ENCODE measurements at regions not wholly inside any gene's neighbourhood (a gene's known extent, or its start where the extent isn't known, plus 50 kb on each side); places are given as distances from the start of the nearest gene placed in this dataset.

DNA sequence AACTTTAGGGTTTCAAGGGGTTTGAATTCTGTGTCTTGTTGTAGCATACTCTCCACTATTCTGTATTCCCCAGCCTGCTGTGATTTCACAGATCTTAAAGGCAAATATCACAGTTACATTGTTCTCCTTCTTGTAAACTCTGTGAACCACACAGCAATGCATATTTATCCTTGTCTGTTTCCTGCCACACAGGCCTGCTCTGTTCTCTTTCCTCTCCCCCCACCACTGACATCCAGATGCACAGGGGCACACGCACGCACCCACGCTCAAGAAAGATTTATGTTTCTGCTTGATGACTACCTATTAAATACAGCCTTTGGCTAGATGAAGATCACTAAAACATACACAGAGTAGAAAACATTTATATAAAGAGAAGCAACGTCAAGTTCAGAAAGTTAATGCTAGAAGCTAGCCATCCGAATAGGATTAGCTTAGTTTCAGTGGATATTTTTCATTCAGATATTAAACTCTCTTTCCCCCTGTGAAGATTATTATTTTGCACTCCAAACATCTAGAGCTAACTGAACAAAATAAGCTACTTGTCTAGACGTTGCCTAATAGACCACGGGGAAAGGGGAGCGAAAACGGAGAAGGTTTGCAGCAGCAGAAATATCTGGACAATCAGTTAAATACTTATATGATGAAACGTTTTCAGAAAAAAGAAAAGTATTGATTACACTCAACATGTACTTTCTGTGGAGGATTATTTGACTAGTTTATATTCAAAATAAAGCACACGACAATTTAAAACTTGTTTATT lies 193.1 kb upstream of the SEMA3C start:
- Histone ChIP-seq H3K9me3 (ENCODE audit: low read depth) (no peaks in the 10 kb centered on the region), H3K9ac (no peak overlapping the region), H3K79me2 (ENCODE audit: insufficient read depth) (no peaks in the 10 kb centered on the region), H3K4me3 (no peak overlapping the region), H3K27me3 (replicated peaks; ENCODE audit: insufficient read depth) (no peaks in the 10 kb centered on the region), H3F3A (ENCODE audit: insufficient read depth) (peaks cover 16% of the 10 kb centered on the region; the same call in 1 of the 2 replicates), H3K4me1 (ENCODE audit: insufficient read depth) (peaks cover 41% of the 10 kb centered on the region), H4K20me1 (ENCODE audit: insufficient read depth) (no peaks in the 10 kb centered on the region), H2AFZ (peak overlapping the region; percentile 51), H3K27ac (peak overlapping the region; percentile 21; the same call in 1 of the 2 replicates), H3K9me2 (ENCODE audit: insufficient read depth) (no peaks in the 10 kb centered on the region; the same call in 1 of the 2 replicates), H3K36me3 (ENCODE audit: low read depth) (no peaks in the 10 kb centered on the region), H3K4me2 (ENCODE audit: unreplicated experiment) (peak overlapping the region; percentile 46)
- 78 to 81% methylated on average over 11 of the region's 11 CpGs for WGBS, 2 experiments (ENCODE audit: low coverage in 1 of 2, low lambda C conversion rate in 2 of 2, missing lambda C conversion rate in 2 of 2)
- no peak for TF ChIP-seq EZH2phosphoT487 (IDR thresholded peaks at IDR 0.05; ENCODE audit: insufficient read depth, low read depth)
- TF ChIP-seq EZH2 (IDR thresholded peaks at IDR 0.05; ENCODE audit: insufficient read depth, poor library complexity, severe bottlenecking) = no peak
- peak; percentile 1 for DNase-seq
- in situ Hi-C loops (cut with MboI) = no loop called here

DNA sequence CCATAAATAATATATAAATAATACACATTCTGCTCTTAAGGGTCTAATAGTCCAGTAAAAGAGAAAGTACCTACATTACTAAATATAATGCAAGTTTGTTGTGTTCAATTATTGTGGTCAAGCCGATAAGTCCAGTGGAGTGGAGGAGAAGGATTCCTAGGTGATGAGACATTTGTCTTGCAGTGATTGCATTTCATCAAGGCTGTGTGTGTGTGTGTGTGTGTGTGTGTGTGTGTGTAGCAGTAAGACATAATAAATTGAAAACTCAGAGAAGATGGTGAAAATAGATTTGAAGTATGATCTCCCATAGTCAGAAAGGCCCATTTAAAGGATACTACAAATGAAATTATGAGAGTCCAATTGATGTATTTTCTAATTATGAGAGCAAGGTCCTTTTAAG lies 192.5 kb upstream of the SEMA3C start:
- Histone ChIP-seq H3K4me1 (ENCODE audit: insufficient read depth) (peaks cover 41% of the 10 kb centered on the region), H3K36me3 (ENCODE audit: low read depth) (no peaks in the 10 kb centered on the region), H3K79me2 (ENCODE audit: insufficient read depth) (no peaks in the 10 kb centered on the region), H3K27ac (peak overlapping the region; percentile 24), H3K4me2 (ENCODE audit: unreplicated experiment) (peak overlapping the region; percentile 46), H3K27me3 (replicated peaks; ENCODE audit: insufficient read depth) (no peaks in the 10 kb centered on the region), H3K9me2 (ENCODE audit: insufficient read depth) (no peaks in the 10 kb centered on the region; the same call in 1 of the 2 replicates), H4K20me1 (ENCODE audit: insufficient read depth) (no peaks in the 10 kb centered on the region), H3K4me3 (peak overlapping the region; percentile 37; the same call in 1 of the 2 replicates), H3K9ac (no peak overlapping the region), H2AFZ (peak overlapping the region; percentile 51), H3K9me3 (ENCODE audit: low read depth) (no peaks in the 10 kb centered on the region), H3F3A (ENCODE audit: insufficient read depth) (peaks cover 16% of the 10 kb centered on the region; the same call in 1 of the 2 replicates)
- in situ Hi-C loops (cut with MboI) = no loop called here
- 3 to 5% methylated on average over 1 of the region's 1 CpG for WGBS, 2 experiments (ENCODE audit: low coverage in 1 of 2, low lambda C conversion rate in 2 of 2, missing lambda C conversion rate in 2 of 2)
- TF ChIP-seq EZH2 (IDR thresholded peaks at IDR 0.05; ENCODE audit: insufficient read depth, poor library complexity, severe bottlenecking) (no peak), EZH2phosphoT487 (IDR thresholded peaks at IDR 0.05; ENCODE audit: insufficient read depth, low read depth) (no peak)
- peak; percentile 84 for DNase-seq

DNA sequence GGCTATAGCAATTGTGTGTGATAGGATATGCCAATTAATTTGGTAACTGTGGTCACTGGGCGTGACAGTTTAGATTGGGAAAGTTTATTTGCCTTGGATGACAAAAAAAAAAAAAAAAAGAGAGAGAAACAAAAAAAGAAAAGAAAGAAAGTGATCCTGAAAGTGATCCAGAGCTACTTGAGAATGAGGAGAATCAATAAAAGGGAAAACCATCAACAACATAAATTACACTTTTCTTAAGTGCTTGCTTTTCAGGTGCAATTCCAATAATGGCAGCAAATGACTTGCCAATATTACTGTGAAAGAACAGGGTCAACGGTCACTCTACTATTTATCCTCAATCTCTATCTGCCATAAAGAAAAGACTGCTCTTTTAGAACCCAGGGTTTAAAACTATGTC lies 191.8 kb upstream of the SEMA3C start:
- in situ Hi-C loops (cut with MboI) = no loop called here
- Histone ChIP-seq H3K27ac (no peak overlapping the region), H3K4me3 (no peak overlapping the region), H2AFZ (0 out of 2 replicates have a peak overlapping the region, but pooled peaks have one; percentile 2), H3K4me2 (ENCODE audit: unreplicated experiment) (peak overlapping the region; percentile 46), H3K36me3 (ENCODE audit: low read depth) (no peaks in the 10 kb centered on the region), H3K4me1 (ENCODE audit: insufficient read depth) (peaks cover 41% of the 10 kb centered on the region), H4K20me1 (ENCODE audit: insufficient read depth) (no peaks in the 10 kb centered on the region), H3K9ac (no peak overlapping the region), H3K79me2 (ENCODE audit: insufficient read depth) (no peaks in the 10 kb centered on the region), H3K9me2 (ENCODE audit: insufficient read depth) (no peaks in the 10 kb centered on the region; the same call in 1 of the 2 replicates), H3K9me3 (ENCODE audit: low read depth) (no peaks in the 10 kb centered on the region), H3F3A (ENCODE audit: insufficient read depth) (peaks cover 16% of the 10 kb centered on the region; the same call in 1 of the 2 replicates), H3K27me3 (replicated peaks; ENCODE audit: insufficient read depth) (no peaks in the 10 kb centered on the region)
- no peak for TF ChIP-seq EZH2phosphoT487 (IDR thresholded peaks at IDR 0.05; ENCODE audit: insufficient read depth, low read depth)
- WGBS, 2 experiments (ENCODE audit: low coverage in 1 of 2, low lambda C conversion rate in 2 of 2, missing lambda C conversion rate in 2 of 2) = 97% methylated on average over 2 of the region's 2 CpGs
- no peak for DNase-seq

DNA sequence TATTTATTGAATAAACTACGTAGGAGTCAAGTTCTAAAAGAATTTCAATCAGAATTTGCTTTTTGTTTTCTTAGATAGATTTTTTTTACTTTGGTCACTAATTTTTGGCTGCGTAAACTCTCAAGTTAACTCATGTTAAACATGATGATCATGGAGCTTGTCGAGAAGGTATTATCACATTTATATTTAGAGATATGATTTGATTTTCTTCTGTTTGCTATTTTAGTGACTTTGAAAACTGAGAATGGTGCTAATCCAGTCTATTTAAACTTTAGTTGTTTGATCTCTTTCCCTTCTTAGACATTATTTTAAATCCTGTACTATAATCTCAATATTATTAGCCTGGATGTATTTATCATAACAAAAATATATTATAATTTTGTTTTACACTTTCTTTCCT lies 179.4 kb upstream of the SEMA3C start:
- Histone ChIP-seq H3K9ac (no peak overlapping the region), H3K4me2 (ENCODE audit: unreplicated experiment) (no peak overlapping the region), H3K27ac (no peak overlapping the region), H3K79me2 (ENCODE audit: insufficient read depth) (no peaks in the 10 kb centered on the region), H3K4me1 (ENCODE audit: insufficient read depth) (no peaks in the 10 kb centered on the region), H3K9me2 (ENCODE audit: insufficient read depth) (no peaks in the 10 kb centered on the region), H3F3A (ENCODE audit: insufficient read depth) (no peaks in the 10 kb centered on the region), H3K9me3 (ENCODE audit: low read depth) (no peaks in the 10 kb centered on the region), H3K4me3 (no peak overlapping the region), H3K36me3 (ENCODE audit: low read depth) (no peaks in the 10 kb centered on the region), H2AFZ (no peak overlapping the region), H4K20me1 (ENCODE audit: insufficient read depth) (no peaks in the 10 kb centered on the region), H3K27me3 (replicated peaks; ENCODE audit: insufficient read depth) (no peaks in the 10 kb centered on the region)
- DNase-seq = no peak
- WGBS, 2 experiments (ENCODE audit: low coverage in 1 of 2, low lambda C conversion rate in 2 of 2, missing lambda C conversion rate in 2 of 2) = 98% methylated on average over 3 of the region's 3 CpGs
- in situ Hi-C loops (cut with MboI) = no loop called here
- TF ChIP-seq EZH2phosphoT487 (IDR thresholded peaks at IDR 0.05; ENCODE audit: insufficient read depth, low read depth) = no peak
- TF ChIP-seq EZH2 (IDR thresholded peaks at IDR 0.05; ENCODE audit: insufficient read depth, poor library complexity, severe bottlenecking) = no peak
